Testis (tissue), 2 donors: ENCODE measurements at regions not wholly inside any gene's neighbourhood (a gene's known extent, or its start where the extent isn't known, plus 50 kb on each side); places are given as distances from the start of the nearest gene placed in this dataset.

Source experiments
- CTCF ChIP-seq, 3 experiments: fragments of 450-650 bp in 2 of 3; fragments of 200-600 bp in 1 of 3; sonication (generic) in 1 of 3; IDR thresholded peaks; one replicate each; pipeline ENCODE4 v1.5.1; 2016 to 2019; ENCODE audit warnings: antibody characterized with exemption in 3 of 3, mild to moderate bottlenecking in 2 of 3, moderate library complexity in 1 of 3
- POLR2A ChIP-seq: fragments of 450-650 bp; IDR thresholded peaks from one replicate; pipeline ENCODE4 v1.6.1; 2017; ENCODE audit warnings: antibody characterized with exemption, mild to moderate bottlenecking, moderate library complexity

- TF ChIP-seq CTCF (IDR thresholded peaks at IDR 0.05) (no peak), POLR2A (no peak)
Observed at GRCh38 chr3:16825617-16826204, 59.0 kb upstream of the PLCL2 start.
